K562 (cell line): ENCODE measurements at regions not wholly inside any gene's neighbourhood (a gene's known extent, or its start where the extent isn't known, plus 50 kb on each side); places are given as distances from the start of the nearest gene placed in this dataset.

Experiments
- ATAC-seq: fragments of 200-7000 bp; cut with Tn5 transposase; 3 replicates; pipeline ENCODE4 v1.9.1; 2020; ENCODE audit warnings: moderate library complexity
- BruUV-seq: library from RNA; stranded (reverse); fragments of 400-500 nt; replicated peaks from 2 replicates; lab custom pipeline; 2021; lab: Mats Ljungman, UMichigan
- CTCF ChIA-PET: fragments of 300-600 bp; formaldehyde crosslinking; extraction: SDS; loops from one replicate; lab custom pipeline; 2021; ENCODE audit warnings: low intra/inter-chr PET ratio; lab: Yijun Ruan, JAX
- POLR2A ChIA-PET: fragments of 300-600, 350-650 bp; sonication (Branson Sonifier 250); formaldehyde crosslinking; extraction: SDS; loops from one replicate; lab custom pipeline; 2021; ENCODE audit warnings: antibody characterized with exemption, inconsistent platforms; lab: Yijun Ruan, JAX
- DNase-seq, 4 experiments: peaks; one replicate each; pipeline versions ENCODE4 v3.0.0 to v3.0.0-alpha.2; 2011 to 2018; ENCODE audit warnings: low spot score in 3 of 4, mixed read lengths in 3 of 4; ENCODE audit errors: extremely low read depth in 1 of 4
- FAIRE-seq: peaks from 2 replicates; lab custom pipeline; 2011; peaks lifted over from hg19 to GRCh38; lab: Jason Lieb, UNC
- H2AFZ ChIP-seq: 2 replicates; pipeline ENCODE4 v1.6.0; 2011; ENCODE audit warnings: low read depth, low read length, control low read depth, inconsistent platforms
- H3K27ac ChIP-seq: fragments of 200-600 bp; 3 replicates; pipeline ENCODE4 v1.8.0; 2011; ENCODE audit warnings: low read depth, mild to moderate bottlenecking, control low read depth, inconsistent platforms, low read length, moderate library complexity, mixed read lengths; ENCODE audit errors: extremely low read depth
- H3K27me3 ChIP-seq, 2 experiments: fragments of 300-600 bp in 1 of 2; 2 replicates in 1 of 2; 3 replicates in 1 of 2; pipeline versions ENCODE4 v1.6.0 to v1.8.0; 2011; ENCODE audit warnings: inconsistent platforms in 2 of 2, low read length in 2 of 2, mild to moderate bottlenecking in 1 of 2, mixed read lengths in 1 of 2, moderate library complexity in 1 of 2; ENCODE audit not compliant: control insufficient read depth in 2 of 2, insufficient read depth in 2 of 2
- H3K36me3 ChIP-seq: fragments of 300-600 bp; 3 replicates; pipeline ENCODE4 v1.8.0; 2011; ENCODE audit warnings: mild to moderate bottlenecking, low read length, inconsistent platforms; ENCODE audit not compliant: control insufficient read depth, insufficient read depth
- H3K4me1 ChIP-seq, 2 experiments: fragments of 200-600 bp in 1 of 2; replicated peaks in 1 of 2; 2 replicates in 1 of 2; 3 replicates in 1 of 2; pipeline versions ENCODE4 v1.5.1 to v1.8.0; 2011; ENCODE audit warnings: inconsistent platforms in 2 of 2, low read length in 2 of 2, mild to moderate bottlenecking in 1 of 2, mixed read lengths in 1 of 2, moderate library complexity in 1 of 2; ENCODE audit not compliant: control insufficient read depth in 2 of 2, insufficient read depth in 2 of 2
- H3K4me2 ChIP-seq: 2 replicates; pipeline ENCODE4 v1.6.1; 2011; ENCODE audit warnings: low read length, control low read depth, inconsistent platforms, mixed read lengths; ENCODE audit not compliant: insufficient read depth
- H3K4me3 ChIP-seq: fragments of 200-600 bp; sonication (generic), shearing (Covaris generic); 2 replicates; pipeline ENCODE4 v1.5.1; 2016; ENCODE audit warnings: control low read depth, inconsistent platforms
- H3K79me2 ChIP-seq: fragments of 200-600 bp; 3 replicates; pipeline ENCODE4 v1.8.0; 2011; ENCODE audit warnings: low read length, inconsistent platforms; ENCODE audit not compliant: control insufficient read depth, insufficient read depth
- H3K9ac ChIP-seq, 2 experiments: 2 replicates each; pipeline versions ENCODE4 v1.6.0 to v1.6.1; 2011; ENCODE audit warnings: low read depth in 2 of 2, low read length in 2 of 2, control low read depth in 1 of 2, inconsistent platforms in 1 of 2, mild to moderate bottlenecking in 1 of 2, mixed read lengths in 1 of 2; ENCODE audit not compliant: insufficient read depth in 1 of 2
- H3K9me1 ChIP-seq: one replicate; pipeline ENCODE4 v1.6.0; 2011; ENCODE audit warnings: inconsistent platforms, mild to moderate bottlenecking, low read length, moderate library complexity; ENCODE audit not compliant: control insufficient read depth, insufficient read depth
- H3K9me3 ChIP-seq: replicated peaks from 2 replicates; pipeline ENCODE4 v1.5.1; 2011; ENCODE audit warnings: low read depth, low read length, inconsistent platforms; ENCODE audit not compliant: control insufficient read depth, insufficient read depth
- H4K20me1 ChIP-seq: replicated peaks from 2 replicates; pipeline ENCODE4 v1.6.1; 2011; ENCODE audit warnings: low read length, inconsistent platforms, mixed read lengths; ENCODE audit not compliant: control insufficient read depth, insufficient read depth
- CBX5 ChIP-seq: IDR thresholded peaks from 2 replicates; pipeline ENCODE4 v1.6.1; 2014; ENCODE audit warnings: low read depth, borderline replicate concordance
- DMBX1 ChIP-seq: fragments of 250-450 bp; sonication (Bioruptor Pico); IDR thresholded peaks from 2 replicates; pipeline ENCODE4 v1.8.0; 2022; ENCODE audit warnings: inconsistent platforms, mild to moderate bottlenecking, moderate library complexity, borderline replicate concordance
- MGA ChIP-seq: fragments of 450-650 bp; IDR thresholded peaks from 2 replicates; pipeline ENCODE4 v1.6.1; 2016; ENCODE audit warnings: mild to moderate bottlenecking, moderate library complexity
- ZNF512 ChIP-seq: IDR thresholded peaks from 2 replicates; pipeline ENCODE4 v1.6.1; 2016; ENCODE audit warnings: missing genetic modification characterization, missing compliant biosample characterization
- ZNF583 ChIP-seq: fragments of 250-450 bp; sonication (Bioruptor Pico); IDR thresholded peaks from 2 replicates; pipeline ENCODE4 v1.4.0; 2020
- WGBS: fragments of 100-300 bp; shearing (Covaris generic); methylation state at CpG from one replicate; pipeline ENCODE4 v1.1.6; 2016; ENCODE audit warnings: low coverage, mixed read lengths; ENCODE audit not compliant: insufficient coverage; ENCODE audit errors: missing lambda C conversion rate; 5-methylcytosine and 5-hydroxymethylcytosine counted together
- in situ Hi-C: fragments of 300-500 bp; cut with MboI; formaldehyde crosslinking; loops from 4 replicates; pipeline ENCODE4 v1.15.0; 2018; ENCODE audit warnings: inconsistent platforms, mixed read lengths
- intact Hi-C: fragments of 100-400 bp; cut with micrococcal nuclease; formaldehyde crosslinking; loops from 2 replicates; pipeline ENCODE4 v1.14.2; 2022

- in situ Hi-C loops (no loop called here), intact Hi-C loops (no loop called here)
- no TSS peak for BruUV-seq
- Histone ChIP-seq H3K4me3 (no peak overlapping the region), H3K4me2 (no peak overlapping the region), H3K79me2 (no peaks in the 10 kb centered on the region), H3K9me3 (no peaks in the 10 kb centered on the region), H2AFZ (no peak overlapping the region), H3K27me3 (peaks cover 3 to 17% of the 10 kb centered on the region in 2 experiments; a peak in 2 of 5 replicates), H3K36me3 (no peaks in the 10 kb centered on the region), H3K27ac (no peak overlapping the region), H4K20me1 (no peaks in the 10 kb centered on the region), H3K4me1 (no peaks in the 10 kb centered on the region), H3K9me1 (no peaks in the 10 kb centered on the region), H3K9ac (no peak overlapping the region)
- CTCF ChIA-PET = no interaction called here
- DNase-seq (no peak), FAIRE-seq (no peak), ATAC-seq (no peak)
- WGBS = 0% methylated on average over 9 of the region's 9 CpGs
- POLR2A ChIA-PET = no interaction called here
- TF ChIP-seq DMBX1 (CRISPR knock-in tag) (no peak), CBX5 (no peak), MGA (no peak), ZNF583 (CRISPR knock-in tag) (no peak), ZNF512 (tag) (no peak)
Observed at GRCh38 chr1:4275083-4275482, 375.0 kb upstream of the C1orf174 start.
